ENCODE measurements at regions not wholly inside any gene's neighbourhood (a gene's known extent, or its start where the extent isn't known, plus 50 kb on each side); places are given as distances from the start of the nearest gene placed in this dataset.

DNA sequence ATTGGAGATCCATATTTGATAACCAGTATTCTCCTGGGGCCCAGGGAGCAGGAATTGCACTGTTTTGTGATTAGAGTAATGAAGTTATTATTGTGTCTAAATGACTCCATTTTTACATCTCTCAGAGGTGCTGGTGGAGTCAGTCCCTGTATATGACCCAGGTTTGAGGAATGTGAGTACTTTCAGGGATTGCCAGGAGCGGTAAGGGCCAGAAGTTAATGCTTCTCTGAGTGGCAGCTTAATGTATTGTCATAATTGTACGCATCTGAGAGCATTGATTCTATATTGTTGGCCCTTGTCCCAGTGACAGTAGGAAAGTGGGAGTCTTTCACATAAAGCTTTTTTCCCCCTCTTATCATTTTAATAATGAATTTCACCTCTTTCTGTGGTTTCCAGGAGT is 146.2 kb downstream of the GATB start:
- FAIRE-seq = no peak

DNA sequence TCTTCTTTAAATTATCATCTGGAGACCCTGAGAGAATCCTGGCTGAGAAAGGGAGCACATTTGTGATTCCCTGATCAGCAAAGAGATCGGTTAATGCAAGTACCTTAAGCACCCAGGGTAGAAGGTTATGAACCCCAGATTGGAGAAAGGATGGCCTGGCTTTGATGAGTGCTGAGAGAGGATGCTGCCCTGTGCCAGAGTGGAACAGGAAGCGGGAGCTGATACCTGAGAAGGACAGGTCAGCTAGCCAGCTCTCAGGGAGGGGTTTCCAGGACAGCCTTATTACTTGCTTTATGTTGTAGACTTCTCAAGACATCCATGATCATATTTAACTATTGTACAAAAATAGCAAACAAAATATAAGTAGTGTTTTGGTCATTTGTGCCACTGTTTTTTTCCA is 141.9 kb downstream of the GATB start:
- FAIRE-seq = no peak

DNA sequence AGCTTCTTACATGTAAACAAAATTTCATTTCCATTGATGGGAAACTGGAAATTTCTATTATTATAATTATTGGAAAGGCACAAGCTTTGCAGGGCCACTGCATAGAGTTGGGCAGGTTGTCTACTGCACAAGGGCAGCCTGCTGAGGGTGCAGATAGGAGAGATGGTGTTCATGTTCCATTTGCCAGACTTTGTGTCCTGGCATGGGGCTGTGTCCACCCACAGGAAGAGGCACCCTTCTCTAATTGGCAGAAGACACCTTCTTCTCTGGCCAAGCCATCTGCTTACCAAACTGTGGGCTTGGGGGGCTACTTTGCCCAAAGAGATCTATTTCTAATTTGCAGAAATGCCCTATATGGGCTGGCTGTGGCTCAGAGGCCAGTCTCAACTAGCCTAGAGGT is 140.7 kb downstream of the GATB start:
- FAIRE-seq = no peak
